Naive thymus-derived CD4-positive, alpha-beta T cell (primary cell): ENCODE measurements at regions not wholly inside any gene's neighbourhood (a gene's known extent, or its start where the extent isn't known, plus 50 kb on each side); places are given as distances from the start of the nearest gene placed in this dataset.

ENCODE experiments used
- ATAC-seq: fragments of 150-1000 bp; cut with Tn5 transposase; 2 replicates; pipeline ENCODE4 v1.10.0; 2021; ENCODE audit warnings: mild to moderate bottlenecking, moderate library complexity
- CTCF ChIA-PET: fragments of 350-600 bp; sonication (Branson Sonifier 250); formaldehyde crosslinking; loops from one replicate; lab custom pipeline; 2021; ENCODE audit warnings: antibody characterized with exemption; lab: Charles Lee
- POLR2A ChIA-PET: fragments of 350-600 bp; sonication (Branson Sonifier 250); formaldehyde crosslinking; loops from one replicate; lab custom pipeline; 2021; ENCODE audit warnings: antibody characterized with exemption, inconsistent platforms; lab: Charles Lee
- DNase-seq, 9 donors: peaks; one replicate each; pipeline versions ENCODE4 v3.0.0 to v3.0.0-alpha.2; 2020 to 2022; ENCODE audit warnings: mixed read lengths in 1 of 9
- H3K27ac ChIP-seq: one replicate; pipeline ENCODE4 v1.7.0; 2013; ENCODE audit warnings: mild to moderate bottlenecking, low read depth, low read length, moderate library complexity
- H3K27me3 ChIP-seq, 2 donors: one replicate each; pipeline ENCODE4 v1.7.0; 2013; ENCODE audit warnings: low read length in 2 of 2, mild to moderate bottlenecking in 2 of 2, moderate library complexity in 2 of 2; ENCODE audit not compliant: control insufficient read depth in 2 of 2, insufficient read depth in 2 of 2
- H3K36me3 ChIP-seq, 3 experiments: 1 replicate in 2 of 3; 2 replicates in 1 of 3; pipeline ENCODE4 v1.7.0; 2013; ENCODE audit warnings: low read length in 3 of 3, mild to moderate bottlenecking in 3 of 3, moderate library complexity in 1 of 3; ENCODE audit not compliant: insufficient read depth in 3 of 3, control insufficient read depth in 2 of 3
- H3K4me1 ChIP-seq, 2 donors: one replicate each; pipeline ENCODE4 v1.7.0; 2013; ENCODE audit warnings: low read length in 2 of 2, mild to moderate bottlenecking in 2 of 2, moderate library complexity in 1 of 2; ENCODE audit not compliant: control insufficient read depth in 2 of 2, insufficient read depth in 2 of 2
- H3K4me3 ChIP-seq: 2 replicates; pipeline ENCODE4 v1.7.0; 2013; ENCODE audit warnings: mild to moderate bottlenecking, low read length
- H3K9me3 ChIP-seq, 3 experiments: 1 replicate in 2 of 3; 2 replicates in 1 of 3; pipeline ENCODE4 v1.7.0; 2013; ENCODE audit warnings: low read length in 3 of 3; ENCODE audit not compliant: control insufficient read depth in 2 of 3
- H3K27ac Mint-ChIP-seq, 9 donors: one replicate each; pipeline ENCODE4 v1.8.0; 2020 to 2022; ENCODE audit warnings: mixed read lengths in 9 of 9, mild to moderate bottlenecking in 8 of 9, moderate library complexity in 5 of 9, inconsistent platforms in 2 of 9
- H3K27me3 Mint-ChIP-seq, 5 donors: one replicate each; pipeline ENCODE4 v1.8.0; 2021 to 2022; ENCODE audit warnings: mixed read lengths in 5 of 5, mild to moderate bottlenecking in 1 of 5
- H3K36me3 Mint-ChIP-seq, 5 donors: one replicate each; pipeline ENCODE4 v1.8.0; 2020 to 2022; ENCODE audit warnings: mixed read lengths in 5 of 5, mild to moderate bottlenecking in 3 of 5, inconsistent platforms in 1 of 5
- H3K4me1 Mint-ChIP-seq, 7 donors: one replicate each; pipeline ENCODE4 v1.8.0; 2020 to 2022; ENCODE audit warnings: mixed read lengths in 7 of 7, mild to moderate bottlenecking in 3 of 7, inconsistent platforms in 1 of 7
- H3K4me3 Mint-ChIP-seq, 10 donors: one replicate each; pipeline ENCODE4 v1.8.0; 2020 to 2022; ENCODE audit warnings: mild to moderate bottlenecking in 10 of 10, mixed read lengths in 10 of 10, moderate library complexity in 6 of 10, inconsistent platforms in 2 of 10
- H3K9me3 Mint-ChIP-seq, 11 donors: one replicate each; pipeline ENCODE4 v1.8.0; 2020 to 2022; ENCODE audit warnings: mixed read lengths in 11 of 11, mild to moderate bottlenecking in 4 of 11, inconsistent platforms in 1 of 11, moderate library complexity in 1 of 11
- intact Hi-C, 2 donors: fragments of 100-400 bp; cut with micrococcal nuclease; formaldehyde crosslinking; loops; one replicate each; pipeline ENCODE4 v1.15.1; 2023

DNA sequence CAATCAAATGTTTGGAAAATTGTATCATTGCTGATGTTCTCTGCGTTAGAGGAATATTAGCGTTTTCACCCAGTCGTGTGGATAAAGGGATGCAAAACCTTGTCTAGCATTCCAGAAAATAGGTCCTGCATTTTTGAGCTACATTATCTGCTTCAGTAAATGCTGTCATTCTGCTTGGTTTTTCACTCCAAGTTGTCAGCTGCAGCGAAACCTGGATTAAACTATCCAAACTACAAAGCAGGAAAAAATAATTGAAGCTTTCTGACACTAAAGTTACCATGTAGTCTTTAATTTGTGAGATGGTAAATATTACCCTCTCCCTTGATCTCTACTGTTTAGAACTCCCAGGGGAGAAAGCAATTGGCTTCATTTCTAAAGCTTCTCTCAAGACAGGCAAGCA is 1795.5 kb upstream of the PRR20A start:
- no peak for ATAC-seq
- ChIA-PET POLR2A (no interaction called here), CTCF (no interaction called here)
- Mint-ChIP-seq H3K36me3 (no peaks in the 10 kb centered on the region), H3K4me1 (no peaks in the 10 kb centered on the region), H3K27me3 (no peaks in the 10 kb centered on the region), H3K4me3 (no peak overlapping the region), H3K9me3 (peaks cover 0 to 23% (median 8%) of the 10 kb centered on the region in 11 donors), H3K27ac (no peak overlapping the region)
- no peak for DNase-seq
- Histone ChIP-seq H3K36me3 (no peaks in the 10 kb centered on the region), H3K4me3 (no peak overlapping the region), H3K4me1 (no peaks in the 10 kb centered on the region), H3K9me3 (no peaks in the 10 kb centered on the region), H3K27ac (no peak overlapping the region), H3K27me3 (no peaks in the 10 kb centered on the region)
- intact Hi-C loops = no loop called here

GRCh38 chr13:55347528-55347927 is 1793.2 kb upstream of the PRR20A start:
- Histone ChIP-seq H3K27me3 (no peaks in the 10 kb centered on the region), H3K9me3 (no peaks in the 10 kb centered on the region), H3K4me3 (no peak overlapping the region), H3K36me3 (no peaks in the 10 kb centered on the region), H3K4me1 (no peaks in the 10 kb centered on the region), H3K27ac (no peak overlapping the region)
- POLR2A ChIA-PET = no interaction called here
- Mint-ChIP-seq H3K4me1 (no peaks in the 10 kb centered on the region), H3K4me3 (no peak overlapping the region), H3K9me3 (peaks cover 0 to 9% (median 5%) of the 10 kb centered on the region in 11 donors), H3K36me3 (no peaks in the 10 kb centered on the region), H3K27me3 (no peaks in the 10 kb centered on the region), H3K27ac (no peak overlapping the region)
- CTCF ChIA-PET = no interaction called here
- ATAC-seq (no peak), DNase-seq (no peak)
- intact Hi-C loops = no loop called here

DNA sequence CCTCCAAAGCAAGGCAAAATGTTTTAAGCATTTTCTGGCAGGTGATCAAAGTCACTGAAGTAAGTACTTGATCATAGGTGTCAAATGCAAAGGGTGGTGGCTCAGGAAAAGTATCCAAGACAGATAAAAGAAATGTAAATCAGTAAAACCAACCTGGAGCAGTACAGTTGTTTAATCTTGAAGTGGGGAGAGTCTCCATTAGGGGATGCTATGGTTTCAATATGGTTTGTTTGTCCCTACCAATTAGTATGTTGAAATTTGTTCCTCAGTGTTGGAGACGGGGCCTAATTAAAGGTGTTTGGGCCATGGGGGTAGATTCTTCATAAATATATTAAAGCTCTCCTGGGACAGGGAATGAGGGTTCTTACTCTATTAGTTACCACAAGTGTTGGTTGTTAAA is 1781.7 kb upstream of the PRR20A start:
- H3K4me3 Mint-ChIP-seq = no peak overlapping the region
- H3K4me1 Mint-ChIP-seq = no peaks in the 10 kb centered on the region
- H3K9me3 Mint-ChIP-seq = peaks cover 0 to 18% (median 1%) of the 10 kb centered on the region in 11 donors
- intact Hi-C loops = no loop called here
- ATAC-seq (no peak), DNase-seq (no peak)
- no peaks in the 10 kb centered on the region for H3K36me3 Mint-ChIP-seq
- H3K4me1 ChIP-seq = no peaks in the 10 kb centered on the region
- ChIA-PET CTCF (no interaction called here), POLR2A (no interaction called here)
- no peaks in the 10 kb centered on the region for H3K36me3 ChIP-seq
- H3K27me3 ChIP-seq = no peaks in the 10 kb centered on the region
- H3K9me3 ChIP-seq = no peaks in the 10 kb centered on the region
- H3K27ac ChIP-seq = no peak overlapping the region
- H3K27ac Mint-ChIP-seq = no peak overlapping the region
- H3K4me3 ChIP-seq = no peak overlapping the region
- H3K27me3 Mint-ChIP-seq = no peaks in the 10 kb centered on the region

DNA sequence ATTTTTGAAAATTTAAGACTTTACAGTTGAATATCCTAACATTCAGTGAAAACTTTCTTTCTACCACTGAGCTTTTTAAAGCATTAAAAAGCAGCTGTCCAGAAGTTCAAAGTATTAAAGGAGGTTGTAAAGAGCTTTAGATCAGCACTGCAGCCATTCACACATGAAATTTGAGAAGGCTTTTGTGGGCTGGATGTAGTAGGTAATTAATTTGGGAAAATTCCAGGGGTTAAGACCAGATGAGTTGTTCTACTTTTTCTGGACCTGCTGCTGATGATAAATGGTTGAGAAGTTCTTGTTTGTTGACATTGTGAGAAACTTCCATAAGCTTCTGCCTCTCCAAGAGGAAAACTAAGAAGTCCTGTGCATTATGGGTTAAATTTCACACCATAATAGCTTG is 1779.6 kb upstream of the PRR20A start:
- no peaks in the 10 kb centered on the region for H3K27me3 Mint-ChIP-seq
- intact Hi-C loops = no loop called here
- H3K4me3 ChIP-seq = no peak overlapping the region
- H3K9me3 Mint-ChIP-seq = peaks cover 0 to 27% (median 8%) of the 10 kb centered on the region in 11 donors
- H3K36me3 Mint-ChIP-seq = no peaks in the 10 kb centered on the region
- no peak overlapping the region for H3K4me3 Mint-ChIP-seq
- ChIA-PET CTCF (no interaction called here), POLR2A (no interaction called here)
- no peaks in the 10 kb centered on the region for H3K4me1 Mint-ChIP-seq
- H3K27ac Mint-ChIP-seq = no peak overlapping the region
- no peaks in the 10 kb centered on the region for H3K27me3 ChIP-seq
- no peak for ATAC-seq
- no peaks in the 10 kb centered on the region for H3K9me3 ChIP-seq
- no peak for DNase-seq
- H3K36me3 ChIP-seq = no peaks in the 10 kb centered on the region
- no peak overlapping the region for H3K27ac ChIP-seq
- H3K4me1 ChIP-seq = no peaks in the 10 kb centered on the region

DNA sequence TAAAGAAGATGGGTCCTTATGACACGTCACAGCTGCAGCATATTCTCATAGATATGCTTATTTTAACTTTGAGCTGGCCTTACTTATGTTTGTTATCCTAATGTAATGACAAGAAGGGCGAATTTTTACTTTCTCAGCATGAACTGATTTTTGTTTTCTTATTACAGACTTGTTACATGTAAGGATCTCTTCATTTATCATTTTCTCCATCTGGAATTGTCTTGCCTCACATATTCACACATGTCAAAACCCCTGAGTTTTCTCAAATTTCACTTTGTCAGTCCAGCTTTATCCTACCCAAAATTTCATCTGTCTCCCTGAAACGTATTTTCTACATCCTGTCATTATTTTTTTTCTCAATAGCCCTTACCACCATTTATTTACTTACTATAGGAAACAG is 1774.0 kb upstream of the PRR20A start:
- H3K27ac ChIP-seq = no peak overlapping the region
- no peak overlapping the region for H3K4me3 Mint-ChIP-seq
- no peaks in the 10 kb centered on the region for H3K27me3 ChIP-seq
- no peaks in the 10 kb centered on the region for H3K36me3 ChIP-seq
- no peak overlapping the region for H3K4me3 ChIP-seq
- intact Hi-C loops = no loop called here
- H3K4me1 ChIP-seq = no peaks in the 10 kb centered on the region
- no peaks in the 10 kb centered on the region for H3K4me1 Mint-ChIP-seq
- H3K27ac Mint-ChIP-seq = no peak overlapping the region
- H3K9me3 ChIP-seq = no peaks in the 10 kb centered on the region
- CTCF ChIA-PET = no interaction called here
- DNase-seq = no peak
- H3K9me3 Mint-ChIP-seq = peaks cover 0 to 29% (median 6%) of the 10 kb centered on the region in 11 donors
- H3K36me3 Mint-ChIP-seq = no peaks in the 10 kb centered on the region
- H3K27me3 Mint-ChIP-seq = no peaks in the 10 kb centered on the region
- no peak for ATAC-seq
- POLR2A ChIA-PET = no interaction called here

DNA sequence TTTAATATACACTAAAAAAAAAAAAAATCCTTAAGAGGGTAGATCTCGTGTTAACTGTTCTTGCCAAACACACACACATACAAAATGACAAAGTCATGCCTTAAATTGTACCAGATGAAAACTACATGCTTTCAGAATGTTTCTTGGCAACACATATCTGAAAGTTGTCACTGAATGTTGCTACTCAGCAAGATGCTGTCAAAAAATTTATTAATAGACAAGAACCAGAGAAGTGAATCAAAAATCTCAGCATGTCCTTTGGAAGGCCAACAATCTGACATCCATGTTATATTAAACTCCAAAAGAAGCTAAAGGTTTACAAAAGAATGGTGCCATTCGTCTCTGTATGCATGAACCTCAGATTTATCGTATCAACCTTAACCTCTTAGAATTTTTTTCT is 1746.2 kb upstream of the PRR20A start:
- Mint-ChIP-seq H3K36me3 (no peaks in the 10 kb centered on the region), H3K4me3 (no peak overlapping the region), H3K4me1 (no peaks in the 10 kb centered on the region), H3K27me3 (no peaks in the 10 kb centered on the region), H3K9me3 (peaks cover 1 to 32% (median 7%) of the 10 kb centered on the region in 11 donors), H3K27ac (no peak overlapping the region)
- no peak overlapping the region for H3K27ac ChIP-seq
- CTCF ChIA-PET = no interaction called here
- no peak overlapping the region for H3K4me3 ChIP-seq
- H3K36me3 ChIP-seq = no peaks in the 10 kb centered on the region
- H3K9me3 ChIP-seq = no peaks in the 10 kb centered on the region
- no peaks in the 10 kb centered on the region for H3K27me3 ChIP-seq
- DNase-seq (no peak), ATAC-seq (no peak)
- intact Hi-C loops = no loop called here
- POLR2A ChIA-PET = interaction anchor here (0.5 kb wide), 1 partner anchor 15 kb away, joined by 3 read pairs; no protein-coding TSS in a partner anchor
- H3K4me1 ChIP-seq = no peaks in the 10 kb centered on the region

- no peak for DNase-seq
- Histone ChIP-seq H3K27me3 (no peaks in the 10 kb centered on the region), H3K4me3 (no peak overlapping the region), H3K4me1 (no peaks in the 10 kb centered on the region), H3K9me3 (no peaks in the 10 kb centered on the region), H3K27ac (no peak overlapping the region), H3K36me3 (no peaks in the 10 kb centered on the region)
- no peaks in the 10 kb centered on the region for H3K27me3 Mint-ChIP-seq
- POLR2A ChIA-PET = no interaction called here
- no peak for ATAC-seq
- no peaks in the 10 kb centered on the region for H3K36me3 Mint-ChIP-seq
- no peak overlapping the region for H3K4me3 Mint-ChIP-seq
- peaks cover 0 to 23% (median 4%) of the 10 kb centered on the region in 11 donors for H3K9me3 Mint-ChIP-seq
- intact Hi-C loops = no loop called here
- H3K4me1 Mint-ChIP-seq = no peaks in the 10 kb centered on the region
- no peak overlapping the region for H3K27ac Mint-ChIP-seq
- CTCF ChIA-PET = no interaction called here
Observed at GRCh38 chr13:55402870-55403269, 1737.8 kb upstream of the PRR20A start.
